Right lobe of liver (tissue), 4 donors: ENCODE measurements at regions not wholly inside any gene's neighbourhood (a gene's known extent, or its start where the extent isn't known, plus 50 kb on each side); places are given as distances from the start of the nearest gene placed in this dataset.

Experiments
- POLR2A ChIP-seq: fragments of 450-650 bp; IDR thresholded peaks from one replicate; pipeline ENCODE4 v1.6.1; 2017; ENCODE audit warnings: antibody characterized with exemption, mild to moderate bottlenecking
- TF ChIP-seq, protein P1 (sequence below), 4 donors: fragments of 200-600 bp in 3 of 4; fragments of 450-650 bp in 1 of 4; IDR thresholded peaks; one replicate each; pipeline versions ENCODE4 v1.5.1 to v1.8.0; 2016 to 2022; ENCODE audit warnings: antibody characterized with exemption in 4 of 4, mild to moderate bottlenecking in 2 of 4
- donor health status: DM: no; HTN: no; CAD: no.
- donor health status: DM: no; HTN: no; CAD: no.
- donor health status: DM: no; HTN: yes; CAD: no.

DNA sequence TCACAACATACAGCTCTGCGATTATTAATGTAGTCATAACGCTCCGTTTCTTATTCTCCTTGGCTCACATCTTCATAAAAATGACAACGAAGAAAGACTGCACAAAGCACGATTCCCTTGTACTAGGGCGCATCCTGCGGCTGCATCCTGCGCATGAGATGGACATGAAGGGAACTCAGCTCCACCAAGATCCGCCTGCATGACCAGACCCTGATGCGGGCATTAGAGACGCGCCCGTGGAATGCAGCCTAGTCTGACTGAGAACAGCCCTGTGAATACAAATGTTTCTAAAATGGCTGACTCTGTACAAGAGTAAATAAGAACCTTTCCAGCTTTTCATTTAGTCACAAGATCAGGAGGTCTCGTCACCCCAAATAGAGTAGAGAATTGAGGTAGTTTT is 422.2 kb downstream of the NOVA1 start:
- TF ChIP-seq, protein P1, sequence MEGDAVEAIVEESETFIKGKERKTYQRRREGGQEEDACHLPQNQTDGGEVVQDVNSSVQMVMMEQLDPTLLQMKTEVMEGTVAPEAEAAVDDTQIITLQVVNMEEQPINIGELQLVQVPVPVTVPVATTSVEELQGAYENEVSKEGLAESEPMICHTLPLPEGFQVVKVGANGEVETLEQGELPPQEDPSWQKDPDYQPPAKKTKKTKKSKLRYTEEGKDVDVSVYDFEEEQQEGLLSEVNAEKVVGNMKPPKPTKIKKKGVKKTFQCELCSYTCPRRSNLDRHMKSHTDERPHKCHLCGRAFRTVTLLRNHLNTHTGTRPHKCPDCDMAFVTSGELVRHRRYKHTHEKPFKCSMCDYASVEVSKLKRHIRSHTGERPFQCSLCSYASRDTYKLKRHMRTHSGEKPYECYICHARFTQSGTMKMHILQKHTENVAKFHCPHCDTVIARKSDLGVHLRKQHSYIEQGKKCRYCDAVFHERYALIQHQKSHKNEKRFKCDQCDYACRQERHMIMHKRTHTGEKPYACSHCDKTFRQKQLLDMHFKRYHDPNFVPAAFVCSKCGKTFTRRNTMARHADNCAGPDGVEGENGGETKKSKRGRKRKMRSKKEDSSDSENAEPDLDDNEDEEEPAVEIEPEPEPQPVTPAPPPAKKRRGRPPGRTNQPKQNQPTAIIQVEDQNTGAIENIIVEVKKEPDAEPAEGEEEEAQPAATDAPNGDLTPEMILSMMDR (IDR thresholded peaks at IDR 0.05): no peak
- no peak for TF ChIP-seq POLR2A
